H1 (cell line): ENCODE measurements at regions not wholly inside any gene's neighbourhood (a gene's known extent, or its start where the extent isn't known, plus 50 kb on each side); places are given as distances from the start of the nearest gene placed in this dataset.
"Not testable (repeated sequence)": the region's sequence is repeated elsewhere in the genome, so short reads cannot be mapped to it uniquely, and the experiment has no call there.

Experiments
- CTCF ChIA-PET: fragments of 300-600 bp; sonication (Branson Sonifier 250); formaldehyde crosslinking; loops from one replicate; lab custom pipeline; 2021; ENCODE audit not compliant: partially characterized antibody; lab: Charles Lee
- POLR2A ChIA-PET: fragments of 300-600 bp; sonication (Branson Sonifier 250); formaldehyde crosslinking; loops from one replicate; lab custom pipeline; 2021; ENCODE audit warnings: inconsistent platforms; ENCODE audit not compliant: partially characterized antibody; lab: Charles Lee
- DNase-seq, 2 experiments: peaks; one replicate each; pipeline versions ENCODE4 v3.0.0 to v3.0.0-alpha.2; 2010 to 2022; ENCODE audit warnings: low spot score in 2 of 2, low read depth in 1 of 2, mixed read lengths in 1 of 2
- FAIRE-seq: peaks from 2 replicates; lab custom pipeline; 2011; peaks lifted over from hg19 to GRCh38; lab: Jason Lieb, UNC
- H2AFZ ChIP-seq: 2 replicates; pipeline ENCODE4 v1.8.1; 2012; ENCODE audit warnings: low read length, inconsistent platforms
- H2AK5ac ChIP-seq: 2 replicates; pipeline ENCODE4 v1.6.1; 2013; ENCODE audit warnings: low read depth, low read length
- H2BK120ac ChIP-seq: replicated peaks from 2 replicates; pipeline ENCODE3; 2013; ENCODE audit warnings: low read depth, low read length, inconsistent platforms
- H2BK12ac ChIP-seq: 2 replicates; pipeline ENCODE4 v1.6.1; 2013; ENCODE audit warnings: low read depth, low read length
- H2BK15ac ChIP-seq: 2 replicates; pipeline ENCODE4 v1.6.1; 2013; ENCODE audit warnings: low read length
- H2BK20ac ChIP-seq: 2 replicates; pipeline ENCODE4 v1.6.1; 2013; ENCODE audit warnings: low read length
- H2BK5ac ChIP-seq: 2 replicates; pipeline ENCODE4 v1.6.1; 2013; ENCODE audit warnings: low read depth, low read length
- H3K14ac ChIP-seq: 2 replicates; pipeline ENCODE4 v1.6.1; 2013; ENCODE audit warnings: inconsistent platforms; ENCODE audit not compliant: insufficient read length
- H3K18ac ChIP-seq: 2 replicates; pipeline ENCODE4 v1.6.1; 2013; ENCODE audit warnings: low read length; ENCODE audit errors: extremely low read depth
- H3K23ac ChIP-seq: 2 replicates; pipeline ENCODE4 v1.6.1; 2013; ENCODE audit warnings: inconsistent platforms; ENCODE audit not compliant: insufficient read length
- H3K23me2 ChIP-seq: 2 replicates; pipeline ENCODE4 v1.6.1; 2013; ENCODE audit warnings: low read depth, low read length
- H3K27ac ChIP-seq: 2 replicates; pipeline ENCODE4 v1.6.1; 2011; ENCODE audit warnings: low read depth, low read length, inconsistent platforms
- H3K27me3 ChIP-seq, 4 experiments: replicated peaks in 1 of 4; 1 replicate in 1 of 4; 2 replicates in 3 of 4; pipeline versions ENCODE4 v1.6.1 to v1.8.1; 2011 to 2013; ENCODE audit warnings: low read length in 3 of 4, mild to moderate bottlenecking in 3 of 4, inconsistent platforms in 2 of 4, mixed read lengths in 2 of 4, moderate library complexity in 1 of 4; ENCODE audit not compliant: control insufficient read depth in 3 of 4, insufficient read depth in 3 of 4; ENCODE audit errors: extremely low read depth in 1 of 4
- H3K36me3 ChIP-seq, 4 experiments: 2 replicates each; pipeline versions ENCODE4 v1.6.1 to v1.8.1; 2011 to 2013; ENCODE audit warnings: mild to moderate bottlenecking in 4 of 4, low read length in 3 of 4, moderate library complexity in 2 of 4, control low read depth in 1 of 4, inconsistent platforms in 1 of 4; ENCODE audit not compliant: insufficient read depth in 4 of 4, control insufficient read depth in 2 of 4
- H3K4ac ChIP-seq: replicated peaks from 2 replicates; pipeline ENCODE3; 2013; ENCODE audit warnings: low read length, low read depth, mixed read lengths, inconsistent platforms; ENCODE audit not compliant: insufficient read length
- H3K4me1 ChIP-seq, 4 experiments: replicated peaks in 1 of 4; 1 replicate in 1 of 4; 2 replicates in 3 of 4; pipeline versions ENCODE4 v1.6.1 to v1.8.1; 2011 to 2013; ENCODE audit warnings: low read length in 3 of 4, inconsistent platforms in 2 of 4, mixed read lengths in 1 of 4; ENCODE audit not compliant: insufficient read depth in 4 of 4, control insufficient read depth in 3 of 4
- H3K4me2 ChIP-seq, 2 experiments: 2 replicates each; pipeline versions ENCODE4 v1.6.1 to v1.8.1; 2011 to 2013; ENCODE audit warnings: low read depth in 2 of 2, low read length in 2 of 2, control low read depth in 1 of 2, inconsistent platforms in 1 of 2, mild to moderate bottlenecking in 1 of 2; ENCODE audit not compliant: insufficient read depth in 1 of 2
- H3K4me3 ChIP-seq, 4 experiments: fragments of 200-600, 300-600 bp in 1 of 4; sonication (generic), shearing (Covaris generic), sonication (Bioruptor Twin) in 1 of 4; 2 replicates each; pipeline versions ENCODE4 v1.5.1 to v1.8.1; 2011 to 2016; ENCODE audit warnings: low read length in 4 of 4, low read depth in 3 of 4, control low read depth in 2 of 4, inconsistent platforms in 2 of 4, mild to moderate bottlenecking in 2 of 4, mixed read lengths in 1 of 4, moderate library complexity in 1 of 4; ENCODE audit not compliant: insufficient read depth in 2 of 4; ENCODE audit errors: extremely low read depth in 1 of 4
- H3K56ac ChIP-seq: replicated peaks from 2 replicates; pipeline ENCODE3; 2013; ENCODE audit warnings: low read depth, mild to moderate bottlenecking, mixed read lengths, low read length, inconsistent platforms; ENCODE audit not compliant: insufficient read length
- H3K79me1 ChIP-seq: 2 replicates; pipeline ENCODE4 v1.6.1; 2013; ENCODE audit warnings: low read depth, low read length, control low read depth
- H3K79me2 ChIP-seq, 2 experiments: 2 replicates each; pipeline versions ENCODE4 v1.6.1 to v1.8.1; 2012 to 2013; ENCODE audit warnings: low read length in 2 of 2, mild to moderate bottlenecking in 2 of 2, inconsistent platforms in 1 of 2; ENCODE audit not compliant: insufficient read depth in 2 of 2, control insufficient read depth in 1 of 2
- H3K9ac ChIP-seq, 4 experiments: replicated peaks in 1 of 4; 1 replicate in 1 of 4; 2 replicates in 3 of 4; pipeline versions ENCODE4 v1.6.1 to v1.8.1; 2011 to 2013; ENCODE audit warnings: low read depth in 3 of 4, low read length in 3 of 4, control low read depth in 2 of 4, mild to moderate bottlenecking in 2 of 4, moderate library complexity in 2 of 4, inconsistent platforms in 1 of 4; ENCODE audit errors: extremely low read depth in 1 of 4
- H3K9me3 ChIP-seq, 2 experiments: 2 replicates each; pipeline versions ENCODE4 v1.6.1 to v1.8.1; 2012 to 2013; ENCODE audit warnings: mild to moderate bottlenecking in 2 of 2, moderate library complexity in 2 of 2, control low read depth in 1 of 2, inconsistent platforms in 1 of 2, low read depth in 1 of 2, low read length in 1 of 2, mixed read lengths in 1 of 2; ENCODE audit not compliant: insufficient read depth in 2 of 2
- H4K20me1 ChIP-seq, 2 experiments: replicated peaks in 1 of 2; 2 replicates each; pipeline versions ENCODE3 to v1.8.1; 2011 to 2013; ENCODE audit warnings: inconsistent platforms in 2 of 2, low read length in 2 of 2, mild to moderate bottlenecking in 1 of 2; ENCODE audit not compliant: insufficient read depth in 2 of 2, control insufficient read depth in 1 of 2
- H4K5ac ChIP-seq: 2 replicates; pipeline ENCODE4 v1.6.1; 2013; ENCODE audit warnings: low read length, low read depth, mixed read lengths, inconsistent platforms; ENCODE audit not compliant: insufficient read length
- H4K8ac ChIP-seq: 2 replicates; pipeline ENCODE4 v1.8.0; 2013; ENCODE audit warnings: mild to moderate bottlenecking, moderate library complexity, low read length, inconsistent platforms; ENCODE audit not compliant: insufficient read depth; ENCODE audit errors: extremely low read depth
- H4K91ac ChIP-seq: replicated peaks from 2 replicates; pipeline ENCODE3; 2013; ENCODE audit warnings: low read length, mixed read lengths, inconsistent platforms; ENCODE audit not compliant: insufficient read length
- WGBS, 2 experiments: shearing (Covaris generic) in 1 of 2; methylation state at CpG; one replicate each; pipeline versions ENCODE4 v1.1.6 to v1.1.7; 2013 to 2015; ENCODE audit warnings: low lambda C conversion rate in 2 of 2, mixed read lengths in 2 of 2, inconsistent platforms in 1 of 2, low coverage in 1 of 2, missing lambda C conversion rate in 1 of 2; ENCODE audit not compliant: insufficient replicate concordance in 2 of 2, insufficient coverage in 1 of 2, insufficient read length in 1 of 2; ENCODE audit errors: extremely low coverage in 1 of 2, missing lambda C conversion rate in 1 of 2; 5-methylcytosine and 5-hydroxymethylcytosine counted together

DNA sequence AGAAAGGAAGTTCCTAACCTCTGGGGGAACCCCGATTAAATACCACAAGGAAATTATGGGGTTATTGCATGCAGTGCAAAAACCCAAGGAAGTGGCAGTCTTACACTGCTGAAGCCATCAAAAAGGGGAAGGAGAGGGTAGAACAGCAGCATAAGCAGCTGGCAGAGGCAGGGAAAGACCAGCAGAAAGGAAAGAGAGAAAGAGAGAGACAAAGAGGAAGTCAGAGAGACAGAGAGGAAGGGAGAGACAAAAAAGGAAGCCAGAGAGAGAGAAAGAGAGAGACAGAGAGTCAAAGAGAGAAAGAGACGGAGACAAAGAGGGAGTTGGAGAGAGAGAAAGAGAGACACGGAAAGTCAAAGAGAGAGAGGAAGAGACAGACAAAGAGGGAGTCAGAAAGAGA, 689.1 kb downstream of the TFAP2A start:
- H3K27me3 ChIP-seq, H2BK20ac ChIP-seq, H3K4me1 ChIP-seq, DNase-seq, H3K79me1 ChIP-seq, H3K36me3 ChIP-seq, H2BK120ac ChIP-seq, H2AK5ac ChIP-seq, H3K18ac ChIP-seq, H3K56ac ChIP-seq, H2BK15ac ChIP-seq, FAIRE-seq, H4K91ac ChIP-seq, H3K9ac ChIP-seq, H2BK5ac ChIP-seq, H3K23me2 ChIP-seq, H3K9me3 ChIP-seq, H3K4ac ChIP-seq, H4K8ac ChIP-seq, H2AFZ ChIP-seq, H3K27ac ChIP-seq, H4K20me1 ChIP-seq, H2BK12ac ChIP-seq, POLR2A ChIA-PET, H3K79me2 ChIP-seq, H3K14ac ChIP-seq, H3K23ac ChIP-seq, H4K5ac ChIP-seq, H3K4me2 ChIP-seq, H3K4me3 ChIP-seq, CTCF ChIA-PET: not testable (repeated sequence)
- WGBS, 2 experiments: 87% methylated on average over 3 of the region's 3 CpGs; no CpG with 5 or more reads in 1 of the 2 experiments
